ENCODE measurements at regions not wholly inside any gene's neighbourhood (a gene's known extent, or its start where the extent isn't known, plus 50 kb on each side); places are given as distances from the start of the nearest gene placed in this dataset.

DNA sequence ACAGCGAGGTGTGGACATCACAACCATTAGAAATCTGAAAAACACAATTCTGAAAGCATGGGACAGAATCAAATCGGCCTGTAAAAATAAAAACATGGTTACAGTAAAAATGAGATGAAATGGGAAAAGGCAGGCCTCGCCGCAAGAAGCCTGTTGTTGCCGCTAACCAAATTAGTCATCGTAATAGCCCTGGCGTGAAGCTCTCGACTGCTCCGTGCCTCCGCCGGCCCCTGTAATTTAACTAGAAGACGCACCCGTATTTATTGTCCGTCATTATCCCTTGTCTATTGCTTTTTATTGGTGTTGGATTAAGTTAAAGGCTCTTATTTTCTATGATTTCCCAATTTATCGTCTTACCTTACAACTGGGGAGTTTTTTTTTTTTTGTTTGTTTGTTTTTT, 334.6 kb upstream of the EEF2KMT start:
- no peak for DNase-seq (ENCODE audit: low spot score)

DNA sequence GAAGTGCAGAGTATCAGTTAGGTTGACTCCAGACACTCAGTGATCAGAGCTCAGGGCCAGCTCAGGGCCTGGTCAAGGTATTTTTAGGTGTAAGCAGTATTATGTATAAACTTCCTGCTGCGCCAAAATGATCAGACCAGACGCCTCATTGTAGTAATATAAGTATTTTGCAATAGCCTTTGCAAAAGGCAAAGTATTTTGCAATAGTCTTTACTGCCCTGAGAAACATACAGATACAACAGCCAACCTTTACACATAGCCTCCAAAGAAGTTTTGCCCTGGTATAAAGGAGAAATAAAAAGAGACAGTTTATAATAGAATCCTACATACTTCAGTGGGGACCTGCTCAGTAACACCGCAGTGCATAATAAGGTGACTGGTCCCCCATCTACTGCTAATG, 333.0 kb upstream of the EEF2KMT start:
- no peak for DNase-seq (ENCODE audit: low spot score)

DNA sequence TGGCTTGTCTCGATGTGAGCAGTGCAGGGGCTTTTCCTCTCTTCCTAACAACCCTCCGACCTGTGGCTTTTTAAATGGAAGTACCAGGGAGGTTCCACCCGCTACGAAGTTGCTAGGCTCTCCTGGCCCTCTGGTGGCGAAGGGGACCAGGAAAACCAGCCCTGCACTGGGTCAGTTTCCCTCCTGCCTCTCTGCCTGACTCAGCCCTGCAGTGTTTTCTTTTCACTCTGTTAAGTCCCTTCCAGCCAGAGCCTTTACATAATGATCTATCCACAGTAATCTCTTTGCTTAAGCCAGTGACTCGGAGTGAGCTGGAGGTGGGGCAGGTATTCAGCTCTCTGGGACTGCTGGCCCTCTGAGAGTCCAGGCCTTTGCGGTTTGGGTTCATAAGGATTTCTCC, 331.3 kb upstream of the EEF2KMT start:
- no peak for DNase-seq (ENCODE audit: low spot score)

DNA sequence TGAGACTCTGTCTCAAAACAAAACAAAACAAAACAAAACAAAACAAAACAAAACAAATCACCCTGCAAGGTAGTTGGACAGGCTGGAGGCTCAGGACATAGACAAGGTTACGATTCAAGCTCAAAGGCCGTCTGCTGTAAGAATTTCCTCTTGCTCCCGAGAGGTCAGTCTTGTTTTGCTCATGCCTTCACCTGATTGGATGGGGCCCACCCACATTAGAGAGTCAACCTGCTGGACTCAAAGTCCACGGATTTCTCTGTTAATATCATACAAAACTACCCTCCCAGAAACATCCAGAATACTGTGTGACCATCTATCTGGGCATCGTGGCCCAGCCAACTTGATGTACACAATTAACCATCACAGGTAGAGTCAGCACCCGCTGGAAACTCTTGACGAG, 330.0 kb upstream of the EEF2KMT start:
- DNase-seq (ENCODE audit: low spot score): no peak

DNA sequence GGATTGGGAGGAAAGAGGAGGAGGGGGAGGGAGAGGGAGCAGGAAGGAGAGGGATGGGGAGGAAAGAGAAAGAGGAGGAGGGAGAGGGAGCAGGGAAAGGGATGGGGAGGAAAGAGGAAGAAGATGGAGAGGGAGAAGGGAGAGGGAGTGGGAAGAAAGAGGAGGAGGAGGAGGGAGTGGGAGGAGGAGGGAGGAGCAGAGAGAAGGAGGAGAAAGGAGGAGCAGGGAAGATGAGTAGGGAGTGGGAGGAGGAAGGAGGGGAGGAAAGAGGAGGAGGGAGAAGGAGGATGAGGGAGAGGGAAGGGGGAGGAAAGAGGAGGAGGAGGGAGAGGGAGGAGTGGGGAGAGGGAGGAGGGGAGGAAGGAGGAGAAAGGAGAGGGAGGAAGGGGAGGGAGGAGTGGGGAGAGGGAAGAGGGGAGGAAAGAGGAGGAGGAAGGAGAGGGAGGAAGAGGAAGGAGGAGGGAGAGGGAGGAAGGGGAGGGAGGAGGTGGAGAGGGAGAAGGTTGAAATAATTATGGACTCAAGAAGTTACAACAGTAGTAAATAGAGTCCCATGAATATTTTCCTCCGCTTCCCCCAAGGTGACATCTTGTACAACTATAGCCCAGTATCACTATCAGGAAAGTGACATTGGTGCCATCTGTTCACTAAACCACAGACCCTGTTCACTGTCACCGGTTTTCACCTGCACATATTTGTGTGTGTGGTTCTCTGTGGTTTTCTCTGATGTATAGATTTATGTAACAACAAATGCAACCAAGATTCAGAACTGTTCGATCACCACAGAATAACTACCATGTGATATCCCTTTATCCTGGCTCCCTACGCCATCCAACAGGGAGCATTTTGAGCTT, 325.3 kb upstream of the EEF2KMT start:
- no peak for DNase-seq (ENCODE audit: low spot score)

DNA sequence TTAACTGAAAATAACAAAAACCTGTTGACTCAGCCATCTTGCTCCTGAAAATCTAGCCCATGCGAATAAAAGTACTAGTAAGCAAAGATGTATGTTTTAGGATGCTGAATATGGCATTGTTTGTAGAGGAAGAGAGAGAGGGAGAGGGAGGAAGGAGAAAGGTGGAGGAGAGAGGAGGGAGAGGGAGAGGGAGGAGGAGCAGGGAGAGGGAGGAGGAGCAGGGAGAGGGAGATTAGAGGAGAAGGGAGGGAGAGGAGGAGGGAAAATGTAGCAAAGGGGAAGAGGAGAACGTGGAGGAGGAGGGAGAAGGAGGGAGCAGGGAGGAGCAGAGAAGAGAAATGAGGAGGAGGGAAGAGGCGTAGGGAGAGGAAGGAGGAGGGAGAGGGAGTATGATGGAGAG, 324.5 kb upstream of the EEF2KMT start:
- no peak for DNase-seq (ENCODE audit: low spot score)

DNA sequence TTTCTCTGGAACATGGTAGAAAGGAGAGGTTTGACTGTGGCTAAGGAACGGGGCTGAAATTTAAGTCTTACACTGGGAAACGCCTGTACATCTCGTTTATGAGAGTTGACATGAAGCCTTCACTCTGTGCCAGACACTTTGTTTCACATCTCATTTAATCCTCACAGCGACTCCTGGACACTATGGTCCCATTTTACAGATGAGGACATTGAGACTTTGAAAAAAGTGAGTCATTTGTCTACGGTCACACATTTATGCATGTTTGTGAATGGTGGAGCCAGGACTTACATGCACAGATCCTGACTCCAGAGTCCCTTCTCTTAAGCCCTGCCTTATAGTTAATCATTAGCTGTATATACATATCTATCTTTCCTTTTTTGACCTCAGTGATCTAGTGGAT, 318.4 kb upstream of the EEF2KMT start:
- DNase-seq (ENCODE audit: low spot score): no peak

DNA sequence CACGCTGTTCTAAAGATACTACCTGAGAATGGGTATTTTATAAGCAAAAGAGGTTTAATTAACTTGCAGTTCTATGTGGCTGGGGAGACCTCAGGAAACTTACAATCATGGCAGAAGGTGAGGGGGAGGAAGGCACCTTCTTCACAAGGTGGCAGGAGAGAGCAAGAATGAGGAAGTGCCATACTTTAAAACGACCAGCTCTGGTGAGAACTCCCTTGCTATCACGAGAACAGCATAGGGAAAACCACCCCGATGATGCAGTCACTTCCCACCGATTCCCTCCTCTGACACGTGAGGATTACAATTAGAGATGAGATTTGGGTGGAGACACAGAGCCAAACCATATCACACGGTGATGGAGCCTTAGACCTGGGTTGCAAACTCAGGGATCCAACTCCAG, 317.5 kb upstream of the EEF2KMT start:
- no peak for DNase-seq (ENCODE audit: low spot score)

DNA sequence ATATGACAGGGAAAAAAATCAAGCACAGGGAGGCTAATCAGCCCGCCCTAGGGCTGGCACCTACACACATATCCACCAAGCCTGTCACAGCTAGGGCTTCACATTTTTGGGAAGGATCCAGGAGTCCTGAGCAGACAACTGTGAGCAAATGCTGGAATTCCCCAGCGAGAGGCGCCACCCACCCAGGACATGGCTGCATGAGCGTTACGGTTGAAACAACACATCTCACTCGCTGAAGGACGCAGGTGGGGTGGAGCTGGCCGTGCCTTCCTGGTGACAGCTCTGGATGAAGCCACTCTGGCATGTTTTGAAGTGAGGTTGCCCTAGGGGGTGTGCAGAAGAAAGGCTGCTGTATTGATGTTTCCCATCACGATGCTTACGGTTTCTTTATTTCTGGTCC, 315.1 kb upstream of the EEF2KMT start:
- DNase-seq (ENCODE audit: low spot score): no peak

DNA sequence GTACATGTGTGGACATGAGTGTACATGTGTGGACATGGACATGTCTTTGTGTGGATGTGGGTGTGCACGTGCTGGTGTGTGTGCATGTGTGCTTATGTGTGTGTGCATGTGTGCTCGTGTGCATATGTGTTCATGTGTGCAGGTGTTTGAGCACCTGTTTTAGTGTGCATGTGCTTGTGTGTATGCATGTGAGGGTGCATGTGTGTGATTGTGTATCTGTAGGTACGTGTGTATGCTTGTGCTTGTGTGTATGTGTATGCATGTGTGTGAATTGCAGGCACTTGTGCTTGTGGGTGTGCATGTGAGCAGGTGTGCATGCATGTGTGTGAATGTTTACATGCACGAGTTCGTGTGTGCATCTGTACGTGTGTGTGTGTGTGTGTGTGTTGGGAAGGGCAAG, 300.6 kb upstream of the EEF2KMT start:
- no peak for DNase-seq (ENCODE audit: low spot score)

DNA sequence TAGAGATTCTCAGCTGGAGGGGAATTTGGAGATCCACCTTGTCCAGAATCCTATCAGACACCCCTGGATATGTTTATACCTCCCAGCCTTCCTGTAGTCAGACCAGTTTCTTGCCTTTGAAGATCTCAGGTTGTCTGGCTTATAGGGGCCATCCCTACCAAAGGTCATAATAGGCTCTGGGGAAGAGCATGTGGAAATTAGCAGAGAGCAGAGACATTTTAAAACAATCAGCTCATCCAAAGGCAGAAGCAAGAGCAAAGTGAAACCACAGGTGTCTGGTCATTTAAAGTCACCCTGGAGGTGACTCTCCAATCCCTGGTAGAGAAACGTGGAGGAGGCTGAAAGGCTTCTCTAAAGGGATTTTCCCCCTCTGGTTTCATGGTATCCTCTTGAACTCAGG, 299.3 kb upstream of the EEF2KMT start:
- no peak for DNase-seq (ENCODE audit: low spot score)

DNA sequence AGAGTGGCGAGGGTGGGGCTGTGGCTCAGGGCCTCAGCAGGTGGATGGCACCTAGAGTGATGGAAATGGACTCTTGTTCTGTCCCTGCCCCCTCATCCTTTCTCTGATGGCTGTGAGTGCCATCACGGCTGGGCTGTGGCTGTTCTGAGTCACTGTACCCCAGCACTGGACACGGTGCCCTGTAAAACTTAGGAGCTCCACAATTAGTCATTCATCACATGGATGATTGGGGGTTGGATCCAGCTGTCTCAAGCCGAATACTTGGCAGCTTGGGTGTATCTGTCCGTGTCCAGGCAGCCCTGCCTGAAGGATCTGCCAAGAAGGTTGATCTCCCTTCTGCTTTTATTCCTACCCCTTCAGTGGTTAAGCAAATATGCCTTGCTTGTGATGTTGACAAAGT, 295.5 kb upstream of the EEF2KMT start:
- no peak for DNase-seq (ENCODE audit: low spot score)

DNA sequence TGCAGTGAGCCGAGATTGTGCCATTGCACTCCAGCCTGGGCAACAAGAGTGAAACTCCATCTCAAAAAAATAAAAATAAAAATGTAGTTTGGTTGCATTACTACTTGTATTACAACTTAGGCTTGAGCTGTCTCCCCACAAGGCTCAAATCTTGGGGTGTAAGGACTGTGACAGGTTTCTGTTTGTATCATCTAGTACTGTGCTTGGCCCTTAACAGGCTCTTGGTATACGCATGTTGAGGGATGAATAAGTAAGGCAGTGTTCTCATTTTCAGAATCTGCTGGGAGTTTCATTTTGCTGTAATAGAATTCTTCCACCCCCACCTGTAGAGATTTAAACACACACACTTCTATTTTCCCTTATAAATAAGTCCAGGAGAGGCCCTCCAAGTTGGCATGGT, 289.4 kb upstream of the EEF2KMT start:
- no peak for DNase-seq (ENCODE audit: low spot score)

DNA sequence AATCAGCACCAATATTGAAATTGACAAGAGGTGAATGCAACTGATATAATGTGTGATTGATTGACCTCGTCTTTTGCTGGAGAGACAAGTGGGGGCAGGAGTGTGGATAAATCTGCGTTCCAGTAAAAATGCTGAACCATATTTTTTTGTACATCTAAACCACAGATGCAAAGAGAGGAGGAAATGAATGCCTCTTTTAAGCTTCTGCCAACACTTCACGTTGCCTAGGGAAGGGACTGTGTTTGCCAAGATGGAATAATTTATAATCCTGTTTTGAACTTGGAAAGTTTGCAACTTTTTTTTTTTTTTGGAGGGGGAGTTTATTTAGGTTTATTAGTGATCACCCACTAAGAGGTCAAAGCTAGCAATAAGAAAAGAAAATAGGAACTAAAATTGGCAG, 288.2 kb upstream of the EEF2KMT start:
- DNase-seq (ENCODE audit: low spot score): no peak

DNA sequence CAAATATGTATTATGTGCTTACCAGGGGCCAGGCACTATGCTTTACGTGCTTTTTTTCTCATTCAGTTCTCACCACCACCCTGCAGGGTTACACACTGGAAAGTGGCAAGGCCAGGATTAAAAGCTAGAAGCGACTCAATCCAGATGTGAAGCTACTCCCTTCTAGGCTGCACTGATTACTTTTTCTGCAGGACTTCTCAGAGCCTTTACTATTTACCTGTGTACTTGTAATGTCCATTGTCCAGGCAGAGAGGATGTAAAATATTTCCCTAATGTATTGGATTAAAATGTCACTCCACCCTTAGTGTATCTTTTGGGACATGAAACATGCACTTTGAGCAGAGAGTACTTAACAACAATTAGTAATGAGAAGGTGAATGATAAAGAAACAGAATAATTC, 287.5 kb upstream of the EEF2KMT start:
- DNase-seq (ENCODE audit: low spot score): no peak

DNA sequence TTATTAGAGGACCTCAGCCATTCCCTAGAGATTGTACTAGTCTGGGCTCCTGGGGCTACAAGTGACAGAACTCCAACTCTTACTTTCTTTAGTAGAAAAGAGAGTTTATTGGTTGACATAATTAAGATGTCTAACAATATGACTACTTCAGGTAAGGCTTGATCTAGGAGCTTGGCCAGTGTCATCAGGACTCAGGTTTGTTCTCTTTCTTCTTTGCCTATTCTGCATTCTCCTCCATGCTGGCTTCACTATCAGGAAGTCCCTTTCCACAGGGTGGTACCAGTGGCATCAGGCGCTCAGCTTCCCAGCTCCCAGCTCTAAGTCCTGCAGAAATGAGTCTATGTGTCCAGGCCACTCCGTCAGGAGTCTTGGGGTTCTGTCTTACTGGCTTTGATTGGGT, 286.1 kb upstream of the EEF2KMT start:
- DNase-seq (ENCODE audit: low spot score): no peak

DNA sequence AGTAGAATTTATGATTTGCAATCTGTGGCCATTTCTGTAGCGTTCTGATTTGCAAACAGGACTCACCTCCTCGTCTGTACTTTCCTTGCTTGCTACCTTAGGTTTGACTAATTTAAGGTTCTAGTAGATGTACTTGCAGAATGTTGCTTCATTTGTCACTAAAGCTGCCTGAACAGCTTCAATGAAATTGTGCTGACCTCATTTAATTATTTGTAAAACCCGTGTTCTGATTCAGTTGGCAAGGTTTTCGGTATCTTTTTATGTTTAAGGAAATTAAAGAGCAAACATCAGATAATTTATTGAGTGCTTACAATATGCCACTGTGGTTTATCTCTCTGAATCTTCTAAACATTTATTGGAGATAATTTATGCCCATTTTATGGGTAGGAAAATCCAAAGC, 284.9 kb upstream of the EEF2KMT start:
- no peak for DNase-seq (ENCODE audit: low spot score)

DNA sequence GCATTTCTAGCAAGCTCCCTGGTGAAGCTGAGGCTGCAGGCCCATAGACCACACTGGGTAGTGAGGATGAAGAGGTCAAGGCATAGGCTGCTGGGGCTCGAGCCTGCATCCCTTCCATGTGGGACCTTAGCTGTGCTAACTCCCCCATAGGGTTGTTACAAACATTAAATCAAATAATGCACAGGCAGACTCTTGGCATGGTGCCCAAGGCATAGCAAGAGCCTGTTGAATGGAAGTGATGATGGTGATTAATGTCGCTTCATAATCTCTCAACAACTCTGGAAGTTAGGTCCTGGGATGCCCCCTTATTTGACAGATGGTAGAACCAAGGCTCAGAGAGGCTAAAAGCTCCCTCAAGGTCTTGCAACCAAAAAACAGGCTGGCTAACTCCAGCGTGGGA, 283.9 kb upstream of the EEF2KMT start:
- DNase-seq (ENCODE audit: low spot score): no peak

DNA sequence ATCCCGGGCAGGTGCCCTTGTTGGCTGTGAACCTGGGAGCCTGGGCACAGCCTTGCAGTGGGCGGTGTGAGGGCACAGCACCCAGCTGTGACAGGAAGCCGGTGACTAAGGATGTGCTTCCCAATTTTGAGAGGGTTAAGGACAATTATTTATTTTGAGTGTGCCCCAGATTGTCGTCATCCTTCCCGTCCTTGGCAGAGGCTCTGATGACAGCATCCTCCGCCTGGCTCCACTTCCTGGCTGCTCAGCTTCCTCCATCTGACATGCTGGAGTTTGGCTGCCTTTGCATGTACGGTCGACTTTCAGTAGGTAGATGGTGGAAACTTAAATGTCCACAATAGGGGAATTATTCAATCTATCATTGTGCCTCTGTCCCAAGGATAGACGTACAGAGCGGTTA, 282.4 kb upstream of the EEF2KMT start:
- no peak for DNase-seq (ENCODE audit: low spot score)

DNA sequence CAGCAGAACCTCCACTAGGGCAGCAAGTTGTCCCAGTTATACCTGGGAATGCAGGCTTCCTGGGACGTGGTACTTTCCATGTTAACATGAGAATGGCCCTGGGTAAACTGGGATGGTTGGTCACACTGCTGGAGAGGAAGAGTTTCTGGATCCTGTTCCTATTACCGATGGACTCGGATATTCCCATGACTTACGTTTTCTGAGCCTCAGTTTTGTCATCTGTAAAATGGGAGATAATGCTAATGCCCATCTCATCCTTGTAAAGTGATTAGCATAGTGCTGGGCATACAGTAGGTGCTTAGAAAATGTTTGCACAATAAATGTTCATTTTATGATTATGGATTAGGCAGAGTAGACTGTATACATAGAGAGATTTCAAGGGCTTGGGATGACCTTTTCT, 280.9 kb upstream of the EEF2KMT start:
- no peak for DNase-seq (ENCODE audit: low spot score)

DNA sequence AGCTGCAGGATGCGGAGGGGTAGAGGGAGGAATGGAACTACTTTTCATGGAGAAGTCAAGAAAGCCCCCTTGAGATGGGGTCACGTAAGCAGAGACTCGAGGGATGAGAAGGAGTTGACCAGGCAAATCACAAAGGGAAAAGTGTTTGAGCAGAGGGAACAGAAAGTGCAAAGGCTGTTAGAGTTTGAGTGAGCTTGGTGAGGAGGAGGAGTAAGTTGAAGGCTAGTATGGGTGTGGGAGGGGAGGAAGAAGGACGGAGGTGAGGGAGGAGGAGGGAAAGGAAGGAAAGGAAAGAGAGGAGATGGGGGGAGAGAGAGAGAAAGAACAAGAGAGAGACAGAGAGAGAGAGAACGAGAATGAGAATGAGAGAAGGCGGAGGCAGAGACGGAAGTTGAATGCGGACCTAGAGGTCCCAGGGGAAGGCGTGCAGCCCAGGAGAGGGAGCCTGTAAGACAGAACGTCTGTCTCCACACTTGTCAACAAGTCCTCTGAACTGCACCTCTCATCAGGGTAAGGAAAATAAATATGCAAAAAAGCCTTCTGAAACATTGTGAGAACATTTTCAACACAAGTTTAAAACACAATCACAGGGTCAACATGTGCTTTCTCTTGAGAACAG, 279.8 kb upstream of the EEF2KMT start:
- no peak for DNase-seq (ENCODE audit: low spot score)

DNA sequence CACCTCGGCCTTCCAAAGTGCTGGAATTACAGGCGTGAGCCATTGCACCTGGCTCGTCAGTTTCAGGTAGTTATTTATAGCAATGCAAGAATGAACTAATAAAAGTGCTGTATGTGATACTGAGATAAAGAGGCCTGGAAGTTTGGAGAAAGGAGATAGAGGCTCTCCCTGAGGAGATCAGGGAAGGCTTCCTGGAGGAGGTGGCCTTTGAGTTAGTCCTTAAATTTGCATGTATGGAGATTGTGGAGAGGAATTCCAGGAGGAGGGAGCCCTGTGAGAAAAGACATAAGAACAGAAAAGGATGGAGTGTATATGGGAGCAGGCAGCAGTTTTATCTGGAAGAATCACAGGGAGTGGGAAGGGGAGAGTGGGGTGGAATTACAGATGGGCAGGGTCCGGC, 276.6 kb upstream of the EEF2KMT start:
- DNase-seq (ENCODE audit: low spot score): no peak

DNA sequence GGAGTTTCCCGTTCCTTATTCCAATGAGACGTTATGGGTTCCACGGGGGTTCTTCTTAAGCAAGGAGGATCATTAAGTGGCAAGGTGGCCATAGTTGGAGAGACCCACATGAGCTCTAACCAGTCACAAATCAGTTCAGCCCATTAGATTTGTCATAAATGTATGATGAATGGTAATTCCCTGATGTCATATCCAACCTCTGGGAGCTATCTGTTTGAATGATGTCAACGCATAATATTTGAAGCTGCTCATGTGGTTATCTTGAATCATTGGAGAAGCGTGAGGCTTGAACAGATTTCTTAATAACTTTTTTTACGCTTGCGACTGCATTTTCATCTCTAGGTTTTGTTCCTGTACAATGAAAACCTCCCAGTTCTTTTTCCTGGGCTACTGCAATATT, 270.4 kb upstream of the EEF2KMT start:
- no peak for DNase-seq (ENCODE audit: low spot score)

DNA sequence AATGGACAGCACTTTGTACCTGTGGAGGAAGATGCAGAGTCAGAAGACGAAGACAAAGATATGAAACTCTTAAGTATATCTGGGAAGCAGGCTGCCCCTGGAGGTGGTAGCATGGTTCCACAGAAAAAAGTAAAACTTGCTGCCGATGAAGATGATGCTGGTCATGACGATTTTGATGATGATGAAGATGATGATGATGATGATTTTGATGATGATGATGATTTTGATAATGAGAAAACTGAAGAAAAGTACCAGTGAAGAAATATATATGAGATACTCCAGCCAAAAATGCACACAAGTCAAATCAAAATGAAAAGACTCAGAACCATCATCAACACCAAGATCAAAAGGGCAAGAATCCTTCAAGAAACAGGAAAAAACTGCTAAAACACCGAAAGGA, 268.5 kb upstream of the EEF2KMT start:
- no peak for DNase-seq (ENCODE audit: low spot score)

Data from CD4-positive, alpha-beta T cell treated with Interleukin-15 for 4 hours (primary cell).